CD4-positive, alpha-beta T cell (primary cell): ENCODE measurements at regions not wholly inside any gene's neighbourhood (a gene's known extent, or its start where the extent isn't known, plus 50 kb on each side); places are given as distances from the start of the nearest gene placed in this dataset.

Source experiments
- ATAC-seq: fragments of 200-7000 bp; cut with Tn5 transposase; one replicate; pipeline ENCODE4 v1.10.0; 2022; ENCODE audit warnings: mild to moderate bottlenecking; ENCODE audit not compliant: poor library complexity
- CTCF ChIA-PET: fragments of 350-600 bp; sonication (Branson Sonifier 250); formaldehyde crosslinking; loops from one replicate; lab custom pipeline; 2021; ENCODE audit warnings: antibody characterized with exemption, inconsistent platforms; lab: Charles Lee
- POLR2A ChIA-PET: fragments of 350-600 bp; sonication (Branson Sonifier 250); formaldehyde crosslinking; loops from one replicate; lab custom pipeline; 2021; ENCODE audit warnings: antibody characterized with exemption, inconsistent platforms; lab: Charles Lee
- DNase-seq, 14 experiments: peaks; one replicate each; pipeline ENCODE4 v3.0.0-alpha.2; 2013 to 2020; ENCODE audit warnings: mixed read lengths in 2 of 14
- H3K27ac ChIP-seq, 2 donors: one replicate each; pipeline versions ENCODE4 v1.5.1 to v1.7.0; 2013; ENCODE audit warnings: low read length in 2 of 2, low read depth in 1 of 2, mild to moderate bottlenecking in 1 of 2
- H3K27me3 ChIP-seq, 2 experiments: 1 replicate in 1 of 2; 2 replicates in 1 of 2; pipeline versions ENCODE4 v1.6.1 to v1.7.0; 2013; ENCODE audit warnings: low read length in 2 of 2, control low read depth in 1 of 2, mild to moderate bottlenecking in 1 of 2, moderate library complexity in 1 of 2; ENCODE audit not compliant: insufficient read depth in 2 of 2, control insufficient read depth in 1 of 2
- H3K36me3 ChIP-seq: one replicate; pipeline ENCODE4 v1.6.1; 2013; ENCODE audit warnings: low read length, control low read depth; ENCODE audit not compliant: insufficient read depth
- H3K4me1 ChIP-seq: one replicate; pipeline ENCODE4 v1.6.1; 2013; ENCODE audit warnings: low read length, control low read depth; ENCODE audit not compliant: insufficient read depth
- H3K4me3 ChIP-seq: one replicate; pipeline ENCODE4 v1.5.1; 2013; ENCODE audit warnings: mild to moderate bottlenecking, low read length, moderate library complexity
- H3K9me3 ChIP-seq, 2 experiments: 1 replicate in 1 of 2; 2 replicates in 1 of 2; pipeline versions ENCODE4 v1.6.1 to v1.7.0; 2013; ENCODE audit warnings: low read length in 2 of 2, mild to moderate bottlenecking in 2 of 2, control low read depth in 1 of 2, moderate library complexity in 1 of 2; ENCODE audit not compliant: control insufficient read depth in 1 of 2, insufficient read depth in 1 of 2
- H3K27ac Mint-ChIP-seq: one replicate; pipeline ENCODE4 v1.8.0; 2020; ENCODE audit warnings: mixed read lengths
- H3K27me3 Mint-ChIP-seq: one replicate; pipeline ENCODE4 v1.8.0; 2021; ENCODE audit warnings: mixed read lengths
- H3K36me3 Mint-ChIP-seq: one replicate; pipeline ENCODE4 v1.8.0; 2021; ENCODE audit warnings: low read depth, mixed read lengths
- H3K4me1 Mint-ChIP-seq: one replicate; pipeline ENCODE4 v1.8.0; 2021; ENCODE audit warnings: low read depth, mixed read lengths
- H3K4me3 Mint-ChIP-seq: one replicate; pipeline ENCODE4 v1.8.0; 2020; ENCODE audit warnings: mild to moderate bottlenecking, mixed read lengths
- H3K9me3 Mint-ChIP-seq: one replicate; pipeline ENCODE4 v1.8.0; 2020; ENCODE audit warnings: mixed read lengths
- CTCF ChIP-seq: fragments of 200-600 bp; IDR thresholded peaks from one replicate; pipeline ENCODE4 v1.8.0; 2022; ENCODE audit warnings: antibody characterized with exemption, mild to moderate bottlenecking
- intact Hi-C, 2 experiments: fragments of 100-400 bp; cut with DNase I in 1 of 2; cut with micrococcal nuclease in 1 of 2; formaldehyde crosslinking; loops; one replicate each; pipeline versions ENCODE4 v1.15.1 to v1.9.0; 2023 to 2025; cut with DNase I, micrococcal nuclease

DNA sequence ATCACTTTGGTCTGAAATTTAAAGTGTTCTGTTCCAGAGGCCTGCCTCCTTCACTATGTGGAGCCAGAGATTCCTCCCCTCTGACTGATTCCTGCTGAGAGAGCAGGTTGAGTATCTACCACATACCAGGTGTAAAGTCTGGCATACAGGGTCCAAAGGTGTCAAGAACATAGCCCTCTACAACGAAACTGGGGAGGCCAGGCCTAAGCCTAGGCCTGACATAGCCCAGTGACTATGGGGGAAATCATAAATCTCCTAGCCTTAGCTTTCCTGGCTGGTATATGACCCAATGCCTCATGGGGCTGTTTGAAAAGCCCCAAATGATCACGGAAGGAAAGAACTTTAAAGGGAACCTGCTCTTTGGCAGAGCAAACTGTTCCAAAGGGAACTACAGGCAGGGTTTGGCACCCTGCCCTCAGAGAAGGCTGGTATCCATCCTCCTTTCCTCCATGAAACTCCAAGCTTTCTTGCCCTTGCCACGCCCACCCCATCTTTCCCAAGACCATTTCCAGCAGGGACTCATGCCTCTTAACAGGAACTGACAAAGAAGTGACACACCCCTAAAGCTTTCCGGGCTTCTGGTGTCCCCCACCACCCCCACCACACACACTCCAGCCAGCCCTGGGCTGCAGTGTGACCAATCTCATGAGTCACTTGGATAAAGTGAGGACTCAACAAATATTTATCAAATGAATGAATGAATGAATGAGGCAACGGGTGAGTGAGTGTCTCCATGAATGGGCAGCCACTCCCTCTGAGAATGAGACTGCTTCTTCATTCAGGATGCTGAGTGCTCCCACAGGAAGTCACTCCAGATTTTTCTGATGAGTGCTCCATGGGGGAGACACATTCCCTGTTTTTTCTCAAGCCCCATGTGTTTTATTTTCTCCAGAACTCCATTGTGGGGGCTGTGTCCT is 93.3 kb upstream of the CALM2 start:
- TF ChIP-seq CTCF: no peak
- Histone ChIP-seq H3K4me1 (peaks cover 13% of the 10 kb centered on the region), H3K9me3 (no peaks in the 10 kb centered on the region), H3K27me3 (no peaks in the 10 kb centered on the region), H3K27ac (no peak overlapping the region), H3K36me3 (no peaks in the 10 kb centered on the region), H3K4me3 (no peak overlapping the region)
- Mint-ChIP-seq H3K36me3 (no peaks in the 10 kb centered on the region), H3K27me3 (no peaks in the 10 kb centered on the region), H3K9me3 (no peaks in the 10 kb centered on the region), H3K27ac (no peak overlapping the region), H3K4me1 (no peaks in the 10 kb centered on the region), H3K4me3 (no peak overlapping the region)
- DNase-seq (peak in 1 of 14 experiments; percentile 31), ATAC-seq (no peak)
- intact Hi-C loops: loop anchor here in 1 of 2 experiments (5.0 kb wide), 1 partner anchor 352 kb away; the partner anchor contains the start of gene MCFD2
- ChIA-PET POLR2A (no interaction called here), CTCF (no interaction called here)

GRCh38 chr2:47267711-47268086 is 91.4 kb upstream of the CALM2 start:
- ChIA-PET CTCF (no interaction called here), POLR2A (no interaction called here)
- no peak for DNase-seq
- no peak overlapping the region for H3K4me3 ChIP-seq
- ATAC-seq: no peak
- Mint-ChIP-seq H3K4me3 (no peak overlapping the region), H3K9me3 (no peaks in the 10 kb centered on the region), H3K36me3 (no peaks in the 10 kb centered on the region), H3K27me3 (no peaks in the 10 kb centered on the region), H3K27ac (no peak overlapping the region), H3K4me1 (no peaks in the 10 kb centered on the region)
- TF ChIP-seq CTCF: no peak
- H3K4me1 ChIP-seq: peaks cover 9% of the 10 kb centered on the region
- H3K27ac ChIP-seq: no peak overlapping the region
- H3K36me3 ChIP-seq: no peaks in the 10 kb centered on the region
- no peaks in the 10 kb centered on the region for H3K27me3 ChIP-seq
- H3K9me3 ChIP-seq: no peaks in the 10 kb centered on the region
- intact Hi-C loops: no loop called here

GRCh38 chr2:47266939-47267710 is 90.8 kb upstream of the CALM2 start:
- Mint-ChIP-seq H3K27ac (no peak overlapping the region), H3K9me3 (no peaks in the 10 kb centered on the region), H3K4me1 (no peaks in the 10 kb centered on the region), H3K4me3 (no peak overlapping the region), H3K27me3 (no peaks in the 10 kb centered on the region), H3K36me3 (no peaks in the 10 kb centered on the region)
- ChIA-PET CTCF (no interaction called here), POLR2A (no interaction called here)
- Histone ChIP-seq H3K9me3 (no peaks in the 10 kb centered on the region), H3K27me3 (no peaks in the 10 kb centered on the region), H3K4me1 (peaks cover 3% of the 10 kb centered on the region), H3K36me3 (no peaks in the 10 kb centered on the region), H3K27ac (no peak overlapping the region), H3K4me3 (no peak overlapping the region)
- DNase-seq (no peak), ATAC-seq (no peak)
- no peak for TF ChIP-seq CTCF
- intact Hi-C loops: no loop called here
